ENCODE measurements at regions not wholly inside any gene's neighbourhood (a gene's known extent, or its start where the extent isn't known, plus 50 kb on each side); places are given as distances from the start of the nearest gene placed in this dataset.

- TF ChIP-seq CTCF (IDR thresholded peaks at IDR 0.05; ENCODE audit: low read depth, low read length): no peak
- no peak for TF ChIP-seq EZH2phosphoT487 (IDR thresholded peaks at IDR 0.05; ENCODE audit: low read depth)
These were observed 787.8 kb upstream of the LINC00305 start for GRCh38 chr18:64936671-64937070.

All from OCI-LY3 (cell line).